Breast epithelium (tissue), 3 donors: ENCODE measurements at regions not wholly inside any gene's neighbourhood (a gene's known extent, or its start where the extent isn't known, plus 50 kb on each side); places are given as distances from the start of the nearest gene placed in this dataset.

Experiments used
- POLR2A ChIP-seq: fragments of 450-650 bp; IDR thresholded peaks from one replicate; pipeline ENCODE4 v1.6.1; 2016; ENCODE audit warnings: antibody characterized with exemption, mild to moderate bottlenecking, moderate library complexity
- POLR2AphosphoS5 ChIP-seq, 3 donors: sonication (generic); formaldehyde crosslinking; IDR thresholded peaks; one replicate each; pipeline ENCODE4 v1.6.1; 2017; ENCODE audit warnings: antibody characterized with exemption in 3 of 3
- TF ChIP-seq, protein P1 (sequence below), 3 donors: fragments of 450-650 bp; IDR thresholded peaks; one replicate each; pipeline ENCODE4 v1.5.1; 2016 to 2017; ENCODE audit warnings: antibody characterized with exemption in 3 of 3, mild to moderate bottlenecking in 3 of 3, moderate library complexity in 3 of 3

GRCh38 chr4:11286533-11286932, 142.2 kb downstream of the HS3ST1 start:
- TF ChIP-seq, protein P1, sequence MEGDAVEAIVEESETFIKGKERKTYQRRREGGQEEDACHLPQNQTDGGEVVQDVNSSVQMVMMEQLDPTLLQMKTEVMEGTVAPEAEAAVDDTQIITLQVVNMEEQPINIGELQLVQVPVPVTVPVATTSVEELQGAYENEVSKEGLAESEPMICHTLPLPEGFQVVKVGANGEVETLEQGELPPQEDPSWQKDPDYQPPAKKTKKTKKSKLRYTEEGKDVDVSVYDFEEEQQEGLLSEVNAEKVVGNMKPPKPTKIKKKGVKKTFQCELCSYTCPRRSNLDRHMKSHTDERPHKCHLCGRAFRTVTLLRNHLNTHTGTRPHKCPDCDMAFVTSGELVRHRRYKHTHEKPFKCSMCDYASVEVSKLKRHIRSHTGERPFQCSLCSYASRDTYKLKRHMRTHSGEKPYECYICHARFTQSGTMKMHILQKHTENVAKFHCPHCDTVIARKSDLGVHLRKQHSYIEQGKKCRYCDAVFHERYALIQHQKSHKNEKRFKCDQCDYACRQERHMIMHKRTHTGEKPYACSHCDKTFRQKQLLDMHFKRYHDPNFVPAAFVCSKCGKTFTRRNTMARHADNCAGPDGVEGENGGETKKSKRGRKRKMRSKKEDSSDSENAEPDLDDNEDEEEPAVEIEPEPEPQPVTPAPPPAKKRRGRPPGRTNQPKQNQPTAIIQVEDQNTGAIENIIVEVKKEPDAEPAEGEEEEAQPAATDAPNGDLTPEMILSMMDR (IDR thresholded peaks at IDR 0.05) = no peak
- TF ChIP-seq POLR2AphosphoS5 (IDR thresholded peaks at IDR 0.05) (no peak), POLR2A (no peak)
